Esophagus squamous epithelium (tissue), 4 donors: ENCODE measurements at regions not wholly inside any gene's neighbourhood (a gene's known extent, or its start where the extent isn't known, plus 50 kb on each side); places are given as distances from the start of the nearest gene placed in this dataset.

Source experiments
- POLR2A ChIP-seq, 4 donors: fragments of 450-650 bp; IDR thresholded peaks; one replicate each; pipeline ENCODE4 v1.6.1; 2017; ENCODE audit warnings: antibody characterized with exemption in 4 of 4, mild to moderate bottlenecking in 4 of 4, moderate library complexity in 3 of 4
- TF ChIP-seq, protein P1 (sequence below), 6 experiments: fragments of 450-650 bp in 4 of 6; fragments of 200-600 bp in 2 of 6; sonication (generic) in 2 of 6; IDR thresholded peaks; one replicate each; pipeline ENCODE4 v1.5.1; 2016 to 2019; ENCODE audit warnings: antibody characterized with exemption in 6 of 6, mild to moderate bottlenecking in 4 of 6, moderate library complexity in 4 of 6

GRCh38 chr2:154588838-154589237 is 109.7 kb upstream of the KCNJ3 start:
- TF ChIP-seq, protein P1, sequence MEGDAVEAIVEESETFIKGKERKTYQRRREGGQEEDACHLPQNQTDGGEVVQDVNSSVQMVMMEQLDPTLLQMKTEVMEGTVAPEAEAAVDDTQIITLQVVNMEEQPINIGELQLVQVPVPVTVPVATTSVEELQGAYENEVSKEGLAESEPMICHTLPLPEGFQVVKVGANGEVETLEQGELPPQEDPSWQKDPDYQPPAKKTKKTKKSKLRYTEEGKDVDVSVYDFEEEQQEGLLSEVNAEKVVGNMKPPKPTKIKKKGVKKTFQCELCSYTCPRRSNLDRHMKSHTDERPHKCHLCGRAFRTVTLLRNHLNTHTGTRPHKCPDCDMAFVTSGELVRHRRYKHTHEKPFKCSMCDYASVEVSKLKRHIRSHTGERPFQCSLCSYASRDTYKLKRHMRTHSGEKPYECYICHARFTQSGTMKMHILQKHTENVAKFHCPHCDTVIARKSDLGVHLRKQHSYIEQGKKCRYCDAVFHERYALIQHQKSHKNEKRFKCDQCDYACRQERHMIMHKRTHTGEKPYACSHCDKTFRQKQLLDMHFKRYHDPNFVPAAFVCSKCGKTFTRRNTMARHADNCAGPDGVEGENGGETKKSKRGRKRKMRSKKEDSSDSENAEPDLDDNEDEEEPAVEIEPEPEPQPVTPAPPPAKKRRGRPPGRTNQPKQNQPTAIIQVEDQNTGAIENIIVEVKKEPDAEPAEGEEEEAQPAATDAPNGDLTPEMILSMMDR (IDR thresholded peaks at IDR 0.05), result no peak
- TF ChIP-seq POLR2A (IDR thresholded peaks at IDR 0.05), result no peak
